Upper lobe of right lung (tissue), 1 donor: ENCODE measurements at regions not wholly inside any gene's neighbourhood (a gene's known extent, or its start where the extent isn't known, plus 50 kb on each side); places are given as distances from the start of the nearest gene placed in this dataset.
"Not testable (repeated sequence)": the region's sequence is repeated elsewhere in the genome, so short reads cannot be mapped to it uniquely, and the experiment has no call there.

ENCODE experiments used
- ATAC-seq: fragments of 200-7000 bp; cut with Tn5 transposase; one replicate; pipeline ENCODE4 v1.9.1; 2020; ENCODE audit warnings: mild to moderate bottlenecking, moderate library complexity
- DNase-seq: peaks from one replicate; pipeline ENCODE4 v3.0.0-alpha.2; 2020
- H3K27ac ChIP-seq: fragments of 200-600 bp; one replicate; pipeline ENCODE4 v1.8.0; 2022
- H3K27me3 ChIP-seq: fragments of 200-600 bp; one replicate; pipeline ENCODE4 v1.8.0; 2022; ENCODE audit warnings: mild to moderate bottlenecking
- H3K36me3 ChIP-seq: fragments of 200-600 bp; one replicate; pipeline ENCODE4 v1.8.0; 2022
- H3K4me1 ChIP-seq: fragments of 200-600 bp; one replicate; pipeline ENCODE4 v1.8.0; 2022
- H3K4me3 ChIP-seq: fragments of 200-600 bp; one replicate; pipeline ENCODE4 v1.8.0; 2022; ENCODE audit warnings: mild to moderate bottlenecking
- H3K9me3 ChIP-seq: fragments of 200-600 bp; one replicate; pipeline ENCODE4 v1.8.0; 2022
- intact Hi-C: fragments of 100-400 bp; cut with DNase I; formaldehyde crosslinking; loops from one replicate; pipeline ENCODE4 v1.11.0; 2022
- TF ChIP-seq, protein P1 (sequence below): fragments of 200-600 bp; IDR thresholded peaks from one replicate; pipeline ENCODE4 v1.8.0; 2022; ENCODE audit warnings: antibody characterized with exemption
- donor health status: DM: no; HTN: yes; CAD: no; lungs with severe emphysema.

GRCh38 chr12:33111850-33112249 lies 215.3 kb upstream of the PKP2 start:
- intact Hi-C loops: no loop called here
- no peak for DNase-seq
- Histone ChIP-seq H3K27me3 (no peaks in the 10 kb centered on the region), H3K4me3 (no peak overlapping the region), H3K9me3 (no peaks in the 10 kb centered on the region), H3K27ac (no peak overlapping the region), H3K4me1 (no peaks in the 10 kb centered on the region), H3K36me3 (no peaks in the 10 kb centered on the region)
- ATAC-seq: no peak
- TF ChIP-seq, protein P1, sequence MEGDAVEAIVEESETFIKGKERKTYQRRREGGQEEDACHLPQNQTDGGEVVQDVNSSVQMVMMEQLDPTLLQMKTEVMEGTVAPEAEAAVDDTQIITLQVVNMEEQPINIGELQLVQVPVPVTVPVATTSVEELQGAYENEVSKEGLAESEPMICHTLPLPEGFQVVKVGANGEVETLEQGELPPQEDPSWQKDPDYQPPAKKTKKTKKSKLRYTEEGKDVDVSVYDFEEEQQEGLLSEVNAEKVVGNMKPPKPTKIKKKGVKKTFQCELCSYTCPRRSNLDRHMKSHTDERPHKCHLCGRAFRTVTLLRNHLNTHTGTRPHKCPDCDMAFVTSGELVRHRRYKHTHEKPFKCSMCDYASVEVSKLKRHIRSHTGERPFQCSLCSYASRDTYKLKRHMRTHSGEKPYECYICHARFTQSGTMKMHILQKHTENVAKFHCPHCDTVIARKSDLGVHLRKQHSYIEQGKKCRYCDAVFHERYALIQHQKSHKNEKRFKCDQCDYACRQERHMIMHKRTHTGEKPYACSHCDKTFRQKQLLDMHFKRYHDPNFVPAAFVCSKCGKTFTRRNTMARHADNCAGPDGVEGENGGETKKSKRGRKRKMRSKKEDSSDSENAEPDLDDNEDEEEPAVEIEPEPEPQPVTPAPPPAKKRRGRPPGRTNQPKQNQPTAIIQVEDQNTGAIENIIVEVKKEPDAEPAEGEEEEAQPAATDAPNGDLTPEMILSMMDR: no peak

DNA sequence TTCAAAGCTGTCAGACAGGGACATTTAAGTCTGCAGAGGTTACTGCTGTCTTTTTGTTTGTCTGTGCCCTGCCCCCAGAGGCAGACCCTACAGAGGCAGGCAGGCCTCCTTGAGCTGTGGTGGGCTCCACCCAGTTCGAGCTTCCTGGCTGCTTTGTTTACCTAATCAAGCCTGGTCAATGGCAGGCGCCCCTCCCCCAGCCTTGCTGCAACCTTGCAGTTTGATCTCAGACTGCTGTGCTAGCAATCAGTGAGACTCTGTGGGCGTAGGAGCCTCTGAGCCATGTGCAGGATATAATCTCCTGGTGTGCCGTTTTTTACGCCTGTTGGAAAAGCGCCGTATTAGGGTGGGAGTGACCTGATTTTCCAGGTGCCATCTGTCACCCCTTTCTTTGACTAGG lies 211.2 kb upstream of the PKP2 start:
- H3K27me3 ChIP-seq, H3K9me3 ChIP-seq: not testable (repeated sequence)

GRCh38 chr12:33093534-33093933 lies 197.0 kb upstream of the PKP2 start:
- no peaks in the 10 kb centered on the region for H3K9me3 ChIP-seq
- DNase-seq (no peak), ATAC-seq (no peak)
- no peaks in the 10 kb centered on the region for H3K27me3 ChIP-seq
- H3K4me3 ChIP-seq: no peak overlapping the region
- intact Hi-C loops: no loop called here
- TF ChIP-seq, protein P1: no peak
- H3K27ac ChIP-seq: no peak overlapping the region
- no peaks in the 10 kb centered on the region for H3K4me1 ChIP-seq
- H3K36me3 ChIP-seq: no peaks in the 10 kb centered on the region

More for the DNA sequence above, 211.2 kb upstream of the PKP2 start:
- H3K4me1 ChIP-seq, ATAC-seq, H3K27ac ChIP-seq, intact Hi-C loops, DNase-seq, H3K36me3 ChIP-seq, H3K4me3 ChIP-seq: not testable (repeated sequence)

- H3K27me3 ChIP-seq, intact Hi-C loops, H3K9me3 ChIP-seq, H3K4me1 ChIP-seq, H3K4me3 ChIP-seq, DNase-seq, H3K36me3 ChIP-seq, H3K27ac ChIP-seq, ATAC-seq: not testable (repeated sequence)
Observed at GRCh38 chr12:33087876-33088275, 191.3 kb upstream of the PKP2 start.

DNA sequence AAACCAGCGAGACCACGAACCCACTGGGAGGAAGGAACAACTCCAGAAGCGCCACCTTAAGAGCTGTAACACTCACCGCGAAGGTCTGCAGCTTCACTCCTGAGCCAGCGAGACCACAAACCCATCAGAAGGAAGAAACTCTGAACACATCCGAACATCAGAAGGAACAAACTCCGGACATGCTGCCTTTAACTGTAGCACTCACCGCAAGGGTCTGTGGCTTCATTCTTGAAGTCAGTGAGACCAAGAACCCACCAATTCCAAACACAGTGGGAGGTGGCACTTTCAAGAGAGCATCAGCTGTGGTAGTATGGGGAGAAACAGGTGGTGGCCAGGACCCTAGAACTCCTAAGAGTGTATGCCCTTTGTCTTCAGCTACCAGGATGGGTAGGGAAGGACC lies 179.8 kb upstream of the PKP2 start:
- H3K4me3 ChIP-seq, H3K27me3 ChIP-seq, H3K9me3 ChIP-seq, H3K36me3 ChIP-seq, DNase-seq, ATAC-seq, H3K27ac ChIP-seq, H3K4me1 ChIP-seq, intact Hi-C loops: not testable (repeated sequence)

DNA sequence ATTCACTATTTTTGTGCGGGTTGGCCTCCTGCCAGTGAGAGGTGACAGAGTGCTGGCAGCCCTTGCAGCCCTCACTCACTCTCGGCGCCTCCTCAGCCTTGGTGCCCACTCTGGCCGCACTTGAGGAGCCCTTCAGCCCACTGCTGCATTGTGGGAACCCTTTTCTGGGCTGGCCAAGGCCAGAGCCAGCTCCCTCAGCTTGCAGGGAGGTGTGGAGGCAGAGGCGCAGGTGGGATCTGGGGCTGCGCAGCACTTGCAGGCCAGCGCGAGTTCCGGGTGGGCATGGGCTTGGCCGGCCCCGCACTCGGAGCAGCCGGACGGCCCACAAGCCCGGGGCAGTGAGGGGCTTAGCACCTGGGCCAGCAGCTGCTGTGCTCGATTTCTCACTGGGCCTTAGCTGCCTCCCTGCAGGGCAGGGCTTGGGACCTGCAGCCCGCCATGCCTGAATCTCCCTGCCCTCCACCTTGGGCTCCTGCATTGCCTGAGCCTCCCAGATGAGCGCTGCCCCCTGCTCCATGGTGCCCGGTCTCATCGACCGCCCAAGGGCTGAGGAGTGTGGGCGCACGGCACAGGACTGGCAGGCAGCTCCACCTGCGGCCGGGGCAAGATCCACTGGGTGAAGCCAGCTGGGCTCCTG lies 178.7 kb upstream of the PKP2 start:
- intact Hi-C loops: not testable (repeated sequence)

GRCh38 chr12:33061844-33062243 lies 165.3 kb upstream of the PKP2 start:
- no peak for ATAC-seq
- Histone ChIP-seq H3K4me3 (no peak overlapping the region), H3K36me3 (no peaks in the 10 kb centered on the region), H3K27ac (no peak overlapping the region), H3K4me1 (no peaks in the 10 kb centered on the region), H3K27me3 (no peaks in the 10 kb centered on the region), H3K9me3 (no peaks in the 10 kb centered on the region)
- intact Hi-C loops: no loop called here
- TF ChIP-seq, protein P1: no peak
- DNase-seq: no peak

More for the DNA sequence above, 178.7 kb upstream of the PKP2 start:
- not testable (repeated sequence) for H3K27ac ChIP-seq, H3K27me3 ChIP-seq, H3K4me3 ChIP-seq, H3K4me1 ChIP-seq, H3K9me3 ChIP-seq, DNase-seq, H3K36me3 ChIP-seq, ATAC-seq

- H3K27me3 ChIP-seq: no peaks in the 10 kb centered on the region
- H3K9me3 ChIP-seq: no peaks in the 10 kb centered on the region
- H3K4me1 ChIP-seq: no peaks in the 10 kb centered on the region
- no peaks in the 10 kb centered on the region for H3K36me3 ChIP-seq
- ATAC-seq (no peak), DNase-seq (no peak)
- H3K4me3 ChIP-seq: no peak overlapping the region
- intact Hi-C loops: no loop called here
- TF ChIP-seq, protein P1: no peak
- H3K27ac ChIP-seq: no peak overlapping the region
Observed at GRCh38 chr12:33054371-33054770, 157.8 kb upstream of the PKP2 start.
